ENCODE measurements at regions not wholly inside any gene's neighbourhood (a gene's known extent, or its start where the extent isn't known, plus 50 kb on each side); places are given as distances from the start of the nearest gene placed in this dataset.

GRCh38 chr13:59391696-59392095 is 772.0 kb downstream of the DIAPH3 start:
- peak overlapping the region in 2 of 4 donors; percentile 11 to 44 for H3K27ac ChIP-seq
- H3K36me3 ChIP-seq (replicated peaks in 1 of 2; ENCODE audit: insufficient read depth in 1 of 2, low read depth in 2 of 2) = no peaks in the 10 kb centered on the region
- ATAC-seq (peak; percentile 94), DNase-seq (peak; percentile 64 to 83 (median 72))
- H3K4me1 ChIP-seq = peaks cover 19% of the 10 kb centered on the region
- no peak overlapping the region for H3K4me3 ChIP-seq
- H3K27me3 ChIP-seq = no peaks in the 10 kb centered on the region
- 21 to 31% methylated on average over 2 of the region's 2 CpGs for WGBS, 2 donors
- TF ChIP-seq POLR2A (IDR thresholded peaks at IDR 0.05) = no peak
- TF ChIP-seq, protein P1, sequence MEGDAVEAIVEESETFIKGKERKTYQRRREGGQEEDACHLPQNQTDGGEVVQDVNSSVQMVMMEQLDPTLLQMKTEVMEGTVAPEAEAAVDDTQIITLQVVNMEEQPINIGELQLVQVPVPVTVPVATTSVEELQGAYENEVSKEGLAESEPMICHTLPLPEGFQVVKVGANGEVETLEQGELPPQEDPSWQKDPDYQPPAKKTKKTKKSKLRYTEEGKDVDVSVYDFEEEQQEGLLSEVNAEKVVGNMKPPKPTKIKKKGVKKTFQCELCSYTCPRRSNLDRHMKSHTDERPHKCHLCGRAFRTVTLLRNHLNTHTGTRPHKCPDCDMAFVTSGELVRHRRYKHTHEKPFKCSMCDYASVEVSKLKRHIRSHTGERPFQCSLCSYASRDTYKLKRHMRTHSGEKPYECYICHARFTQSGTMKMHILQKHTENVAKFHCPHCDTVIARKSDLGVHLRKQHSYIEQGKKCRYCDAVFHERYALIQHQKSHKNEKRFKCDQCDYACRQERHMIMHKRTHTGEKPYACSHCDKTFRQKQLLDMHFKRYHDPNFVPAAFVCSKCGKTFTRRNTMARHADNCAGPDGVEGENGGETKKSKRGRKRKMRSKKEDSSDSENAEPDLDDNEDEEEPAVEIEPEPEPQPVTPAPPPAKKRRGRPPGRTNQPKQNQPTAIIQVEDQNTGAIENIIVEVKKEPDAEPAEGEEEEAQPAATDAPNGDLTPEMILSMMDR (IDR thresholded peaks at IDR 0.05) = peak; percentile 79 to 93 (median 90)
- H3K9me3 ChIP-seq = no peaks in the 10 kb centered on the region
- intact Hi-C loops (cut with DNase I) = no loop called here

DNA sequence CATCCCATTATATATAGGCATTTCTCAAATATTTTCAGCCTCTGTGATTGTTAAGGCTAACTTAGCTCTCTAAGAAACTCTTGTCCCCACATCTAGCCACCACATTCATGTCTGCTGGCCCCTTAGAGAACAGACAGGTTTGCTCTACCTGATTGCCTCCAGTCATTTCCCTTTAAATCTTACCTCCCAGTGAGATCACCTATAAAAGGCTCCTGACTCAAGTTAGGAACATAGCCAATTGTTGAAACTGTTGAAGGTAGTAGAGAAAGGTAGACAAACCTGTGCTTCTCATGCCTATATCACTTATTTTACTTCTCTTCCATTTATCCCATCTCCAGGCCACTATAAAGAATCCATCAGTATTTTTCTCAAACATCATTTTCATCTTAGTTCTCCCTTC is 771.4 kb downstream of the DIAPH3 start:
- peak overlapping the region in 1 of 4 donors; percentile 11 for H3K27ac ChIP-seq
- H3K27me3 ChIP-seq = no peaks in the 10 kb centered on the region
- TF ChIP-seq, protein P1 (IDR thresholded peaks at IDR 0.05) = no peak
- intact Hi-C loops (cut with DNase I) = no loop called here
- H3K9me3 ChIP-seq = no peaks in the 10 kb centered on the region
- DNase-seq (no peak), ATAC-seq (peak; percentile 55)
- peaks cover 19% of the 10 kb centered on the region for H3K4me1 ChIP-seq
- H3K36me3 ChIP-seq (replicated peaks in 1 of 2; ENCODE audit: insufficient read depth in 1 of 2, low read depth in 2 of 2) = no peaks in the 10 kb centered on the region
- no peak overlapping the region for H3K4me3 ChIP-seq

DNA sequence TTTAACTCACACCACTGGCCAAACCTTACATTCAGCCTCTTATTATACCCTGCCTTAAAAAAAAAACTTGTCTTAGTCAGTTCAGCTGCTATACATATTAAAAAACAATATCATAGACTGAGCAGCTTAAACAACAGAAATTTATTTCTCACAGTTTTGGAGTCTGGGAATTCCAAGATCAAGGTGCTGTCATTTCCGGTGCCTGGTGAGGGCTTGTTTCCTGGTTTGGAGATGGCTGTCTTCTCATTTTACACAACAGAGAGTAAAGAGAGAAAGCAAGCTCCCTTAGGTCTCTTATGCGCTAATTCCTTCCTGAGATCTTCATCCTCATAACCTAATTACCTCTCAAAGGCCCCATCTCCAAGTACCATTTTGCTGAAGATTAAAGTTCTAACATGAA is 769.2 kb downstream of the DIAPH3 start:
- Histone ChIP-seq H3K9me3 (no peaks in the 10 kb centered on the region), H3K4me1 (peaks cover 22% of the 10 kb centered on the region), H3K36me3 (replicated peaks in 1 of 2; ENCODE audit: insufficient read depth in 1 of 2, low read depth in 2 of 2) (no peaks in the 10 kb centered on the region), H3K27me3 (no peaks in the 10 kb centered on the region), H3K27ac (no peak overlapping the region), H3K4me3 (no peak overlapping the region)
- TF ChIP-seq, protein P1 (IDR thresholded peaks at IDR 0.05) = no peak
- TF ChIP-seq POLR2A (IDR thresholded peaks at IDR 0.05) = no peak
- DNase-seq (no peak), ATAC-seq (no peak)
- intact Hi-C loops (cut with DNase I) = no loop called here
- WGBS, 2 donors = 76 to 83% methylated on average over 2 of the region's 2 CpGs

DNA sequence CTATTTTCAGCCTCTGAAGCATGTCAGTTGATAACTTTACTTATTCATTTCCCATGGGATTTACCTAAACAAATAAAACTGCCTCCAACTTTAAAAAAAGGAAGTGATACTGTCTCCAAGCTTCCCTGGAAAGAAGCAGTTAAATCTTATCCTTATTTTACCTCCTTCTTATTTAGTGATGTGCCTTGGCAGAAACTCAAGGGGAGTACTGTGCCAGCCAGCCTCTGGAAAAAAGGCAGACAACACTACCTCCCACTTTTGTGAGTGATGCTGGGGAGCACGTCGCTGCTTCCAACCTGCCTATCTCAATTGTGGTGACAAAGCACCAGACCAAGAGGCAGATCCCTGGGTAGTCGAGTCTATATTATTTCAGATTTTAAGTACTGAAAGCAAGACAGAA is 765.6 kb downstream of the DIAPH3 start:
- no peaks in the 10 kb centered on the region for H3K27me3 ChIP-seq
- H3K4me3 ChIP-seq = no peak overlapping the region
- no peak for TF ChIP-seq POLR2A (IDR thresholded peaks at IDR 0.05)
- TF ChIP-seq, protein P1 (IDR thresholded peaks at IDR 0.05) = no peak
- no peak overlapping the region for H3K27ac ChIP-seq
- intact Hi-C loops (cut with DNase I) = loop anchor here (5.0 kb wide), 1 partner anchor 274 kb away; no protein-coding TSS in a partner anchor
- DNase-seq (no peak), ATAC-seq (no peak)
- H3K36me3 ChIP-seq (replicated peaks in 1 of 2; ENCODE audit: insufficient read depth in 1 of 2, low read depth in 2 of 2) = no peaks in the 10 kb centered on the region
- no peaks in the 10 kb centered on the region for H3K9me3 ChIP-seq
- H3K4me1 ChIP-seq = peaks cover 7% of the 10 kb centered on the region
- WGBS, 2 donors = 33 to 52% methylated on average over 3 of the region's 3 CpGs

DNA sequence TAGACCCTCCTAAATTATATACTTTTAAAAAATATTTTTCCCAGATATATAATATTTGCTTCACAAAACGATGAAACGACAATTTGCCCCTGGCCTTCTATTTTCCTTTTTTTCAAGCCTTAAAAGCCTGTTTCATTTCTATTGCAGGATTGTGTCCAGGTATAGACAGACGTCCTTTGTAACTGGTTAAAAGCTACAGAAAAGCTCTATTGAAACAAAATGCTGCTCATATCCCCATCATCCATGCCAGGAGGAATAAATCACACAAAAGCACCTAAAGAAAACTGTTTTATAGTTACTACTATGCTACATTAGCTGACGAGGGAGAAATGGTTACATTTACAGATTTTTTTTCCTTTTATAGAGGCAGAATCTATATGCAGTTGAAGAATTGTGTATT is 765.1 kb downstream of the DIAPH3 start:
- no peak for ATAC-seq
- Histone ChIP-seq H3K27ac (no peak overlapping the region), H3K36me3 (replicated peaks in 1 of 2; ENCODE audit: insufficient read depth in 1 of 2, low read depth in 2 of 2) (no peaks in the 10 kb centered on the region), H3K9me3 (no peaks in the 10 kb centered on the region), H3K27me3 (no peaks in the 10 kb centered on the region), H3K4me1 (peaks cover 7% of the 10 kb centered on the region), H3K4me3 (no peak overlapping the region)
- no peak for TF ChIP-seq POLR2A (IDR thresholded peaks at IDR 0.05)
- TF ChIP-seq, protein P1 (IDR thresholded peaks at IDR 0.05) = no peak
- 84 to 93% methylated on average over 4 of the region's 4 CpGs for WGBS, 2 donors
- intact Hi-C loops (cut with DNase I) = loop anchor here (5.0 kb wide), 1 partner anchor 274 kb away; no protein-coding TSS in a partner anchor
- no peak for DNase-seq
